ENCODE measurements at regions not wholly inside any gene's neighbourhood (a gene's known extent, or its start where the extent isn't known, plus 50 kb on each side); places are given as distances from the start of the nearest gene placed in this dataset.
"Not testable (repeated sequence)": the region's sequence is repeated elsewhere in the genome, so short reads cannot be mapped to it uniquely, and the experiment has no call there.

DNA sequence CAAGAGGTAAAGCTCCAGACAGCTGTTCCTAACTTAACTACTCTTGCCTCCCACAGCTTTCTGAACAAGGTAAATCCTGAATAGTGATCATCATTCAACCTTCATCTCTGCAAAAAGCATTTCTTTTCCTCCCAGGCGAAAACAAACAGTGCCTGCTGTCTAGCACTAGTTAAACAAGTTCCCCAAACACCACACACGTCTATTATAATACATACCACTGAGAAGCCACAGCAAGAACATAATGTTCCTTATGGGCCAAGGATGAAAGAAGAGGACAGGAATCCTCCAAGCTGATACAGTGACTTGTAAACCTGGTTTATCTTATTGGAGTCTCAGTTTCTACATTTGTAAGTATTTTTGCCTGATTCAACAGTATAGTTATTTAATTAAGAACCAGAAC lies 56.1 kb upstream of the PDPR start:
- not testable (repeated sequence) for TF ChIP-seq POLR2AphosphoS5, POLR2A (IDR thresholded peaks at IDR 0.05)
- TF ChIP-seq, protein P1, sequence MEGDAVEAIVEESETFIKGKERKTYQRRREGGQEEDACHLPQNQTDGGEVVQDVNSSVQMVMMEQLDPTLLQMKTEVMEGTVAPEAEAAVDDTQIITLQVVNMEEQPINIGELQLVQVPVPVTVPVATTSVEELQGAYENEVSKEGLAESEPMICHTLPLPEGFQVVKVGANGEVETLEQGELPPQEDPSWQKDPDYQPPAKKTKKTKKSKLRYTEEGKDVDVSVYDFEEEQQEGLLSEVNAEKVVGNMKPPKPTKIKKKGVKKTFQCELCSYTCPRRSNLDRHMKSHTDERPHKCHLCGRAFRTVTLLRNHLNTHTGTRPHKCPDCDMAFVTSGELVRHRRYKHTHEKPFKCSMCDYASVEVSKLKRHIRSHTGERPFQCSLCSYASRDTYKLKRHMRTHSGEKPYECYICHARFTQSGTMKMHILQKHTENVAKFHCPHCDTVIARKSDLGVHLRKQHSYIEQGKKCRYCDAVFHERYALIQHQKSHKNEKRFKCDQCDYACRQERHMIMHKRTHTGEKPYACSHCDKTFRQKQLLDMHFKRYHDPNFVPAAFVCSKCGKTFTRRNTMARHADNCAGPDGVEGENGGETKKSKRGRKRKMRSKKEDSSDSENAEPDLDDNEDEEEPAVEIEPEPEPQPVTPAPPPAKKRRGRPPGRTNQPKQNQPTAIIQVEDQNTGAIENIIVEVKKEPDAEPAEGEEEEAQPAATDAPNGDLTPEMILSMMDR (IDR thresholded peaks at IDR 0.05) = not testable (repeated sequence)

Measured in suprapubic skin (tissue), 4 donors.